Skeletal muscle satellite cell (primary cell): ENCODE measurements at regions not wholly inside any gene's neighbourhood (a gene's known extent, or its start where the extent isn't known, plus 50 kb on each side); places are given as distances from the start of the nearest gene placed in this dataset.

Experiments
- H3K27me3 ChIP-seq: 2 replicates; pipeline ENCODE4 v1.7.0; 2013; ENCODE audit warnings: low read length; ENCODE audit not compliant: control insufficient read depth, insufficient read depth
- H3K36me3 ChIP-seq: 2 replicates; pipeline ENCODE4 v1.7.0; 2013; ENCODE audit warnings: mild to moderate bottlenecking, control low read depth, low read length; ENCODE audit not compliant: insufficient read depth
- H3K4me1 ChIP-seq: 2 replicates; pipeline ENCODE4 v1.7.0; 2013; ENCODE audit warnings: low read length; ENCODE audit not compliant: control insufficient read depth, insufficient read depth
- H3K4me2 ChIP-seq: 2 replicates; pipeline ENCODE4 v1.7.0; 2013; ENCODE audit warnings: mild to moderate bottlenecking, low read length
- H3K4me3 ChIP-seq: 2 replicates; pipeline ENCODE4 v1.7.0; 2013; ENCODE audit warnings: low read length
- H3K9ac ChIP-seq: 2 replicates; pipeline ENCODE4 v1.7.0; 2013; ENCODE audit warnings: mild to moderate bottlenecking, low read depth, low read length, moderate library complexity
- H3K9me3 ChIP-seq: replicated peaks from 2 replicates; pipeline ENCODE4 v1.7.0; 2013; ENCODE audit warnings: mild to moderate bottlenecking, control low read depth, low read length

DNA sequence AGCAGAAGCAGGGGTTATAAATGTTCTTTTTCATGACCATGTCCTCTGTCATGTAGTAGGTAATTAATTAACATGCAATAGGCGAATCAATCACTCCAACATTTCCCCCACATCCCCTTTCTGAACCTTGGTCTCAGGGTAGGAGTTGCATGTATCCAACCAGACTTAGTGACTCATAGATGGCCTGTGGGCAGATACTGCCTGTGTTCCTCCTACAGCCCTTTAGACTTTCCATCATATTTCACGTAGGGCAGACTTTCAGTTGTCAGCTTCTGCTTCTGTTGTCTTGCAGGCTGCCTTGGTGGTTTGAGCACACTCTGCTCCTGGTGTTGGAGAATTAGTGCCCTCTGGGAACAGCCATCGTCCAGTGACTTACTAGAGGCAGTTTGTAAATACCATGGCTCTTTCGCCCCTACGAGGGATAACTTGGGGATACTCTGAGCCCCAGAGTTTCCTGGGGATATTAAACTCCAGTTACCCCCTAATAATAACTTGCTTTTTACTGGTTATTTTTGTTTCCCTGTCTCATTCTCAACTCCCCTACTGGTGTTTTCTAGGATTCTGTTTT, 244.4 kb downstream of the EDEM1 start:
- Histone ChIP-seq H3K9ac (no peak overlapping the region), H3K36me3 (no peaks in the 10 kb centered on the region), H3K4me2 (no peak overlapping the region), H3K27me3 (no peaks in the 10 kb centered on the region), H3K4me3 (no peak overlapping the region), H3K9me3 (no peaks in the 10 kb centered on the region), H3K4me1 (no peaks in the 10 kb centered on the region)

DNA sequence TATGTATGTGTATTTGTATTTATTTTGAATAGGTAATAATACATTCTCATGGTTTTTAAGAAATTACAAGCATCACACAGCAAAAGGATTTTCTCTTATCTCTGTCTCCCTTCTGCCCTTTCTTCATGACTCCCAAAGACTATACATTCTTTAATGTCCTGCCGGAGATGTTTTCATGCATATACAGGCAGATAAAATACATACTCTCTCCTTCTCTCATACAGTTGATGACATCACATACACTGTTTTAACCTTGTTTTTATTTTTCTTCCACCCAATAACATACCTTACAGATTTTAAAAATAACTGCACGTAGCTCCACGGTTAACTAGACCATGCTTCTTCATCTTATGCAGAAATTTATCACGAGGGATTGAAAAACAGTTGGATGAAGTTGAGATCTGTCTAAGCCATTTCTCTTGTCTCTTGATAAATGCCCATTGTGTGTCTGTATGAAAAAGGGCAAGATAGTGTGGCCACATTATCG, 249.8 kb downstream of the EDEM1 start:
- H3K27me3 ChIP-seq = no peaks in the 10 kb centered on the region
- no peaks in the 10 kb centered on the region for H3K36me3 ChIP-seq
- no peaks in the 10 kb centered on the region for H3K4me1 ChIP-seq
- H3K4me3 ChIP-seq = no peak overlapping the region
- no peak overlapping the region for H3K9ac ChIP-seq
- no peaks in the 10 kb centered on the region for H3K9me3 ChIP-seq
- H3K4me2 ChIP-seq = no peak overlapping the region

DNA sequence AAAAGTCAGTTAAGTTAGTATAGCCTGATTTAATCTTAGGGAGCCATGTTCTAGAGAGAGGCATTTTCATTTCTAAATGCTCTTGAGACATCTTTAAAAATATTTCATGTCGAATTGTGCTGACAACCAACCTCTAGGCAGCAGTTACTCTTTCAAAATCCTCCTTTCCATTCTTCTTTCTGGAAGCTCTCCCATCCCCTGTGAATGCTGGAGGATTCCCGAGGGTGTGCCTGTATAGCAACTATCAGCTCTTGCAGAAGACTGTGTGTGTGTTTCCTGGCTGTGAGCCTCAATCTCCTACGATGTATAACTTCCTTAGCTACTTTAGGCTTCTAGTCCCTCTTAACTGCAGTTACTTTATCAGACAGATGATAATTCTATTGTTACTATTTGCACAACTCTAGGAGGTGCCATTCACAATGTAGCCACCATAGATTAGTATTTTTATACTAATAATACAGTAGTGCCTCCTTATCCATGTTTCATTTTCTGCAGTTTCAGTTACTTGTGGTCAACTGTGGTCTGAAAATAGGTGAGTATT, 250.3 kb downstream of the EDEM1 start:
- Histone ChIP-seq H3K4me2 (no peak overlapping the region), H3K27me3 (no peaks in the 10 kb centered on the region), H3K4me3 (no peak overlapping the region), H3K9ac (no peak overlapping the region), H3K4me1 (no peaks in the 10 kb centered on the region), H3K36me3 (no peaks in the 10 kb centered on the region), H3K9me3 (no peaks in the 10 kb centered on the region)

DNA sequence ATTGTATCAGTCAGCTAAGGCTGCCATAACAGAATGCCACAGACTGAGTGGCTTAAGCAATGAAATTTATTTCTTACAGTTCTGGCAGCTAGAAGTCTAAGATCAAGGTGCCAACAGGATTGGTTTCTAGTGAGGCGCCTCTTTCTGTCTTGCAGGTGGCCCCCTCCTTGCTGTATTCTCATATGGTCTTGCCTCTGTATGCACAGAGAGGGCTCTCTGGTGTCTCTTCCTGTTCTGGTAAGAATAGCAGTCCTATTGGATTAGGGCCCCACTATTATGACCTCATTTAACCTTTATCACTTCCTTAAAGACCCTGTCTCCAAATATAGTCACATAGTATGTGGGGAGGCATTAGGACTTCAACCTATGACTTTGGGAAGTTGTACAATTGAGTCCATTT, 253.9 kb downstream of the EDEM1 start:
- no peaks in the 10 kb centered on the region for H3K4me1 ChIP-seq
- H3K4me2 ChIP-seq = no peak overlapping the region
- H3K9me3 ChIP-seq = no peaks in the 10 kb centered on the region
- H3K36me3 ChIP-seq = no peaks in the 10 kb centered on the region
- H3K27me3 ChIP-seq = no peaks in the 10 kb centered on the region
- H3K4me3 ChIP-seq = no peak overlapping the region
- H3K9ac ChIP-seq = no peak overlapping the region

DNA sequence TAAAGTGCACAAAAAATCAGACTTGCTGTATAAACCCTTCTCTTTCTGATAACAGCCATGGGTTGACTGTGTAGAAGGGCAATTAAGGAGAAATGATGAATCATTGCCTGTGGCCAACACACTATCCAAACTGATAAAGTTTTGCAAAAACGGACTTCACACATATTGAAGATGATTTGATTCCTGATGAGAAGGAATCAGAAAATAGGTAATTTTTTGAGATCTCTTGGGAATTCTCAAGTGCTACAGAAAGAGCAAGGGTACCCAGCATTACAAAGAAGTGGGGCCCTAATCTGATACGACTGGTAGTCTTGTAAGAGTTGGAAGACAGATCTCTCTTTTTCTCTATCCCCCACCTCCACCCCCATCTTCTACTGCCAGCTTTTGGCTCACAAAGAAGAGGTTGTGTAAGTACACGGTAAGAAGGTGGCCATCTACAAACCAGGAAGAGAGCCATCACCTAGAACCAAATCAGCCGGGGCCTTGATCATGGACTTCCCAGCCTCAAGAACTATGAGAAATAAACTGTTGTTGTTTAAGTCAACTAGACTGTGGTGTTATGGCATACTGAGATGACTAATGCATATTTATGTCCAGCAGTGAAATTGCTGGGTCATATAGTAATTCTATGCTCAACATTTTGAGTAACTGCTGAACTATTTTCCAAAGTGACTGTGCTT, 254.7 kb downstream of the EDEM1 start:
- Histone ChIP-seq H3K4me3 (no peak overlapping the region), H3K27me3 (no peaks in the 10 kb centered on the region), H3K36me3 (no peaks in the 10 kb centered on the region), H3K4me1 (no peaks in the 10 kb centered on the region), H3K9me3 (no peaks in the 10 kb centered on the region), H3K4me2 (no peak overlapping the region), H3K9ac (no peak overlapping the region)

DNA sequence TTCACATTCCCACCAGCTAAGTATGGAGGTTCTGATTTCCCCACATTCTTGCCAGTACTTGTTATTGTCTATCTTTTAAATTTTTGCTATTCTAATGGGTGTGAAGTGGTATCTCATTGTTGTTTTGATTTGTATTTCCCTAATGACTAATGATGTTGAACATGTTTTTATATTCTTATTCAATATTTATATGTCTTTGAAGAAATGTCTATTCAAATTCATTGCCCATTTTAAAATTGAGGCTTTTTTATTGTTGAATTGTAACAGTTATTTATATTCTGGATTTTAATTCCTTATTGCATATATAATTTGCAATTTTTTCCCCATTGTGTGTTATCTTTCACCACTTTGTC, 255.3 kb downstream of the EDEM1 start:
- Histone ChIP-seq H3K9me3 (no peaks in the 10 kb centered on the region), H3K4me2 (no peak overlapping the region), H3K4me1 (no peaks in the 10 kb centered on the region), H3K4me3 (no peak overlapping the region), H3K27me3 (no peaks in the 10 kb centered on the region), H3K36me3 (no peaks in the 10 kb centered on the region), H3K9ac (no peak overlapping the region)

DNA sequence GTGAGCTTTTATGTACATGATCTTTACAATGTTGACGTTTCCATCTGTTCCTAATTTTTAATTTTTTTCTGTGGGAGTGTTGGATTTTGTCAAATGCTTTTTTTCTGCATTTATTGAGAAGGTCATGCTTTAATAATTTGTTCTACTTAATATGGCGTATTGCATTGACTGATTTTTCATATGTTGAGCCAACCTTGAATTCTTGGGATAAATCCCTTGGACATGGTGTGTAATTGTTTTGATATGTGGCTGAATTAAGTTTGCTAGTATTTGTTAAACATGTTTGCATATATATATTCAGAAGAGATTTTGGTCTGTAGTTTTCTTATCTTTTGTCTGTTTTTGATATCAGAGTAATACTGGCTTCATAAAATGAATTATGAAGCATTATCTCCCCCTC, 256.7 kb downstream of the EDEM1 start:
- Histone ChIP-seq H3K27me3 (no peaks in the 10 kb centered on the region), H3K9me3 (no peaks in the 10 kb centered on the region), H3K4me3 (no peak overlapping the region), H3K4me2 (no peak overlapping the region), H3K36me3 (no peaks in the 10 kb centered on the region), H3K4me1 (no peaks in the 10 kb centered on the region), H3K9ac (no peak overlapping the region)

DNA sequence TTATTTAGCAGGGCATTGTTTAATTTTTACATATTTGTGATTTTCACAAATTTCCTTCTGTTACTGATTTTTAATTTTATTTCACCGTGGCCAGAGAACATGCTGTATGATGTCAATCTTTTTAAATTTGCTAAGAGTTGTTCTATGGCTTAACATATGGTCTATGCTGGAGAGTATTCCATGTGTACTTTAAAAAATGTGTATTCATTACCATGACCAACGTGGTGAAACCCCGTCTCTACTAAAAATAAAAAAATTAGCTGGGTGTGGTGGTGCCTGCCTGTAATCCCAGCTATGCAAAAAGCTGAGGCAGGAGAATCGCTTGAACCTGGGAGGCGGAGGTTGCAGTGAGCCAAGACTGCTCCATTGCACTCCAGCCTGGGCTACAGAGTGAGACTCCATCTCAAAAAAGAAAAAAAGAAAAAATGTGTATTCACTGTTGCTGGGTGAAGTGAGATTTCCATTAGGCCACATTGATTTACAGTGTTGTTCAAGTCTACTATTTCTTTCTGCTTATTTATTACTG, 258.2 kb downstream of the EDEM1 start:
- no peaks in the 10 kb centered on the region for H3K9me3 ChIP-seq
- H3K4me2 ChIP-seq = no peak overlapping the region
- H3K27me3 ChIP-seq = no peaks in the 10 kb centered on the region
- H3K36me3 ChIP-seq = no peaks in the 10 kb centered on the region
- H3K4me1 ChIP-seq = no peaks in the 10 kb centered on the region
- no peak overlapping the region for H3K9ac ChIP-seq
- no peak overlapping the region for H3K4me3 ChIP-seq

DNA sequence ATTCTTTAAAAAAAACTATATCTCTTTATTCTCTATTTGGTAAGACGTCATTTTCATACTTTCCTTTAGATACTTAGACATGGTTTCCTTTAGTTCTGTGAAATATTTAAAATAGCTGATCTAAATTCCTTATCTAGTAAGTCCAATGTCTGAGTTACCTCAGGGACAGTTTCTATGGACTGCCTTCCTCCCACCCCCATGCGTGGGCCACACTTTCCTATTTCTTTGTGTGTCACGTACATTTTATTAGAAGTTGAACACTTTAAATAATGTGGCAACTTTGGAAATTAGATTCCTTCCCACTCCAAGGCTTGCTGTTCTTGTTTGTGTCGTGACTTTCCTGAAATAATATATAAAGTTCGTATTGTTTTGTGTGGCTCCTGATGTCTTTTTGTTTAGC, 260.7 kb downstream of the EDEM1 start:
- Histone ChIP-seq H3K27me3 (no peaks in the 10 kb centered on the region), H3K4me3 (no peak overlapping the region), H3K4me1 (no peaks in the 10 kb centered on the region), H3K4me2 (no peak overlapping the region), H3K9ac (no peak overlapping the region), H3K36me3 (no peaks in the 10 kb centered on the region), H3K9me3 (no peaks in the 10 kb centered on the region)

DNA sequence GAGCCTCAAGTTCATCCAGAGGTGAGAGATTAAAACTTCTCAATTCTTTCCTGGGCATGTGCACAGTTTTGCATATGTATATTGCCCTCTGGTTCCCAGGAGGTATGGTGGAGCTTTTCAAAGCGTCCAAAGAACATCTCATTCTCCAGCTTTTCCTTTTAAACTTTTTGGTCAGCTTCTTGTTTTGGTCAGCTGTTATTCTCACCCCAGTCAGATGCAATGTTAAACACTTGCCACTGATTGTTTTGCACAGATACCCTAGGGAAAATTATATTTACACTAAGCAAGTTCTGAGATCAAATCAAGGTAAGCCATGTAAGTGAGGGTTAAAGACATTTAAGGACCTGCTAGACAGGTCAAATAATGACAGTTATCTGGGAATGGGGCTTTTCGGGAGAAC, 261.3 kb downstream of the EDEM1 start:
- H3K4me3 ChIP-seq = no peak overlapping the region
- no peaks in the 10 kb centered on the region for H3K4me1 ChIP-seq
- H3K9ac ChIP-seq = no peak overlapping the region
- H3K36me3 ChIP-seq = no peaks in the 10 kb centered on the region
- H3K4me2 ChIP-seq = no peak overlapping the region
- no peaks in the 10 kb centered on the region for H3K27me3 ChIP-seq
- H3K9me3 ChIP-seq = no peaks in the 10 kb centered on the region

DNA sequence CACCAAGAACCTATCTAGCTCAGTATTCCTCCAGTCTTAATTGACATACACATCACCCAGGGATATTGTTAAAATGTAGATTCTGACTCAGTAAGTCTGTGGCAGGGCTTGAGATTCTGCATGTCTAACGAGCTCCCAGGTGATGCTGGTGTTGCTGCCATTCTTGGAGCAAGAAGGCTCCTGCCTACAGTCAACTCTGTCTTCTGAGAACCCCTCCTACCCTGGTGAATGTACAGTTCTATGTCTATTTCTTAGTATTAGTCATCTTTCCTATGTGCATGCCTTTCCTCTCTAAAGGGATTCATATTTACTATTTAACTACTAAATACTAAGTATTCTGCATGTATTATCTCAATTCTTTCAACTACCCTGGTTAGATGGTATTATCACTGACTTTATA, 268.7 kb downstream of the EDEM1 start:
- Histone ChIP-seq H3K4me3 (no peak overlapping the region), H3K36me3 (no peaks in the 10 kb centered on the region), H3K9me3 (peaks cover 5% of the 10 kb centered on the region), H3K27me3 (no peaks in the 10 kb centered on the region), H3K9ac (no peak overlapping the region), H3K4me2 (no peak overlapping the region), H3K4me1 (no peaks in the 10 kb centered on the region)

DNA sequence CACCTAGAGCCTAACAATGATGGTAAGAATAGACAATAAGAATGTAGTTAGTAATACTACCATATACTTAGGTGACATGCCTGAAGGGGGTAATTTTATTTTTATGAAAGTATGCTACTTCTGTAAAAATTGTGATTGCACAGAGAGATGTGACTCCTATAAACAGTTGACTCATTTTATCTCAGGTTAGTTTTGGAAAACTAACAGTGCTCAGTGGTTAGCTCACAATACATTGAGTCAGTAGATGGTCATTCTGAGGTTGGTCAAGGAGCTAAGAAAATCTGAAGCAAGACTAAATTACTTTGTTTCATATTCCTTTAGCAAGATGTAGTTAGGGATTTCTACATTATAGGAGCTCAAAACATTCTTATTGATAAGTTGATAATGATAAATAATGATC, 271.0 kb downstream of the EDEM1 start:
- Histone ChIP-seq H3K36me3 (no peaks in the 10 kb centered on the region), H3K4me3 (no peak overlapping the region), H3K4me1 (no peaks in the 10 kb centered on the region), H3K9me3 (peaks cover 5% of the 10 kb centered on the region), H3K27me3 (no peaks in the 10 kb centered on the region), H3K4me2 (no peak overlapping the region), H3K9ac (no peak overlapping the region)
